GM13976 (cell line): ENCODE measurements at regions not wholly inside any gene's neighbourhood (a gene's known extent, or its start where the extent isn't known, plus 50 kb on each side); places are given as distances from the start of the nearest gene placed in this dataset.

Source experiments
- DNase-seq: peaks from one replicate; pipeline ENCODE4 v3.0.0; 2012; ENCODE audit warnings: low spot score
- in situ Hi-C: fragments of 300-500 bp; cut with MboI; formaldehyde crosslinking; loops from one replicate; pipeline ENCODE4 v1.12.0; 2022; ENCODE audit warnings: low sequenced_read_pairs, mixed read lengths, inconsistent platforms; ENCODE audit not compliant: unreplicated experiment
- TF ChIP-seq, protein P1 (sequence below): IDR thresholded peaks from 2 replicates; pipeline ENCODE4 v1.5.1; 2012; ENCODE audit warnings: borderline replicate concordance, mild to moderate bottlenecking; ENCODE audit not compliant: insufficient read depth; ENCODE audit errors: extremely low read depth, missing control alignments, control extremely low read depth

DNA sequence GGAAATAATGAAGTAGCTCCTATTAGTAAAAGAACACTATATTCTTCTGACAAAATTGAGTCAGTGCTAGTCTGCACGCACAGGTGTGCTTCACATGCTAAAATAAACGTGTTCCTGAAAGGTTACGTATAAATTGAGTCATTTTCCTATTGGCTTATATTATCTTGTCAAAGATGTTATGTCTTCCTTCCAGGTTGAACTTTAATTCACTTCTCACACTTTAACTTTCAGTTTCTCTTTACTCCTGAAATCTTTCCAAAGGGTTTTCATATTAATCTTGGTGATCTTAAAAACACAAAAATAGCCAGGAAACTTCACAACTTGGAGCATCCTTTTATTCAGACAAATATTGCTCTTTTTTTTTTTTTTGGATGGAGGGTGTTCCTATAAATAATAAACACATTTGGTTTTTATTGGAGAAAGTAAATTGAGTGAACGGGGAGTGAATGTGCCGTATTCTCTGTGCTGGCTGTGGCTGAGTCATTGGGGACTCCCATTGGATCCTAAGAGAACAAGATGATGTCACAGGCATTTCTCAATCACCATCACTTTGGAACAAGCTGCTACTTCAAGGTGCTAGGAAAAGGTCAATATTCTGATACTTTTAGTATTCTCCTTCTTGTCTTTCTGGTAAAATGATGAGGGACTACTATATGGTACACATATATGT, 150.2 kb upstream of the SPATS2L start:
- no peak for DNase-seq
- TF ChIP-seq, protein P1, sequence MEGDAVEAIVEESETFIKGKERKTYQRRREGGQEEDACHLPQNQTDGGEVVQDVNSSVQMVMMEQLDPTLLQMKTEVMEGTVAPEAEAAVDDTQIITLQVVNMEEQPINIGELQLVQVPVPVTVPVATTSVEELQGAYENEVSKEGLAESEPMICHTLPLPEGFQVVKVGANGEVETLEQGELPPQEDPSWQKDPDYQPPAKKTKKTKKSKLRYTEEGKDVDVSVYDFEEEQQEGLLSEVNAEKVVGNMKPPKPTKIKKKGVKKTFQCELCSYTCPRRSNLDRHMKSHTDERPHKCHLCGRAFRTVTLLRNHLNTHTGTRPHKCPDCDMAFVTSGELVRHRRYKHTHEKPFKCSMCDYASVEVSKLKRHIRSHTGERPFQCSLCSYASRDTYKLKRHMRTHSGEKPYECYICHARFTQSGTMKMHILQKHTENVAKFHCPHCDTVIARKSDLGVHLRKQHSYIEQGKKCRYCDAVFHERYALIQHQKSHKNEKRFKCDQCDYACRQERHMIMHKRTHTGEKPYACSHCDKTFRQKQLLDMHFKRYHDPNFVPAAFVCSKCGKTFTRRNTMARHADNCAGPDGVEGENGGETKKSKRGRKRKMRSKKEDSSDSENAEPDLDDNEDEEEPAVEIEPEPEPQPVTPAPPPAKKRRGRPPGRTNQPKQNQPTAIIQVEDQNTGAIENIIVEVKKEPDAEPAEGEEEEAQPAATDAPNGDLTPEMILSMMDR = no peak
- in situ Hi-C loops = no loop called here

DNA sequence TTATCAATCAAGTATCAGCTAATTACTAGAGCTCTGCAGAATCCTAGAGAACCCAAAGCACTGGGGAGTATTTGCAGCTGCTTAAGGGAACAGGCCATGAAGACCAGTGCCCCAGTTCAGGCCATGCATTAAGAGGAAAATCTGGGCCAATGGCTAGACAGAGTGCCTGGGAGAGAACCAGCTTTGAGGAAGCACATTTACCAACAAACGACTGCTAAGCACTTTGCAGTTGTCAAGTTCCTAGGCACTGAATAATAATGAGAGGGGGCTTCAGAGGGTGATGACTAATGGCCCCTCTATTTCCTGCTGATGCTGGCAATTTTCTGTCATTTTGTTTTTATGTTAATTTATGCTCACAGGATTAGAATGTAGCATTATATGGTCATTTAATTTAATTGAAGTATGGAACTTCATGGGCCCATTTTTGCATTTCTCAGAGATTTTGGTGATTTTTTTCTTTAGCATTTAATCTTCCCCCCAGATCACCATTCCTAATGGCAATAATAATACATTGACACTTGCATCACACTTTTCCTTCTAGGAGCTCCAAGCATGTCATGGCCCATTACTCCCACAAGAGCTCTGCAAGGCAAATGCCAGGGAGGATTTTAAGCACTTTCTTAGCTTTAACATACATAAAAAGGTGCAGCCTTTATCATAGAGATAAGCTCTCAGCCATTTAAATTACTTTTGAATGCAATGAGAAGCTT, 147.7 kb upstream of the SPATS2L start:
- no peak for DNase-seq
- TF ChIP-seq, protein P1 = no peak
- in situ Hi-C loops = no loop called here

DNA sequence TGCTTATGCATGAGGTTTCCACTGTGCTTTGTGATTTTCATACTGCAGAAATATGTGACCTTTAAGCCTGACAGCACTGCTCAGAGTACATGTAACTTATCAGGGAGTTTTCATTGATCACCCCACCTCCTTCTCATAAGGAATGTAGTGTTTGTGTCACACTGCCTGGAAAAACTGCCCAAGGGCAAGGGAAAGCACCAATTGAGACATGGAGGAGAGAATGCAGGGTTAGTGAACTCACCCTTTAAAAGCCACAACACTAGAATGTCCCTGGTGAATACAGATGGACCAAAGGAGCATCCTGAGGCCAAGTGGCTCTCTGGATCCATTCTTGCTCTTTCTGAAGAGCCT, 147.2 kb upstream of the SPATS2L start:
- no peak for DNase-seq
- in situ Hi-C loops = no loop called here
- TF ChIP-seq, protein P1 = no peak

DNA sequence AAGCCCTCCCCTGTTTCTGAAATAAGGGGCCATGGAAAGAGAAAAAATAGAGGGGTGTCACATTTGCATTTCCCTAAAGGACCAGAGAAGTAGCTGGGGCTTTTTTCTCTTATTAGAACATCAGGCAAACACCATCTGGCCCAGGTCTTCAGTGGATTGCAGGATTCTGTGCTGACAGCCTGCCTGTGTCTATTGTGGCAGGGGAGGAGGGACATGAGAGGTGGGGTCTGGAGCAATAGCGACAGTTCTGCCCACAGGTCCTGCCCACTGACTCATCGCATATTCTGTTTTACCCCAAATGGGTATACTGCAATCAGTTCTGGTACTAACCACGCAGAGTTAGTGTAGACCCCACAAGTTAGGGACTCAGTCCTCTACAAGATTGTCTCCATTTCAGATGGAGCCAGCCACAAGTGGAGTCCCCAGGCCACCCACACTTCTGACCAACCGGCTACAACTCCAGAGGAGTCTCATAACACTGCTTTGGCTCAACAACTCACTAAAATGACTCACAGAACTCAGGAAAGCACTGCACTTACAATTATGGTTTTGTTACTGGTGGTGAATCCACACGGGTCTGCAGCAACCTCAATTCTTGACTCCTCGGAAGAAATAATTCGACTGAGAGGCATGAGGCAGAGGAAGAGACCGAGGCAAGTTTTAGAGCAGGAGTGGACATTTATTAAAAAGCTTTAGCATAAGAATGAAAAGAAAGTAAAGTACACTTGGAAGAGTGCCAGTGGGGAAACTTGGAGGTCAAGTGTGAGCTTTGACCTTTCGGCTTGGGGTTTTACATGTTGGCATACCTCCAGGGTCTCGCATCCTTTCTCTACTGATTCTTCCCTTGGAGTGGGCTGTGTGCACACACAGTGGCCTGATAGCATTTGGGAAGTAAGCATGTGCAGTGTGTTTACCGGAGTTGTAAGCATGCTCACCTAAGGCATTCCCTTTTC, 146.4 kb upstream of the SPATS2L start:
- DNase-seq = no peak

DNA sequence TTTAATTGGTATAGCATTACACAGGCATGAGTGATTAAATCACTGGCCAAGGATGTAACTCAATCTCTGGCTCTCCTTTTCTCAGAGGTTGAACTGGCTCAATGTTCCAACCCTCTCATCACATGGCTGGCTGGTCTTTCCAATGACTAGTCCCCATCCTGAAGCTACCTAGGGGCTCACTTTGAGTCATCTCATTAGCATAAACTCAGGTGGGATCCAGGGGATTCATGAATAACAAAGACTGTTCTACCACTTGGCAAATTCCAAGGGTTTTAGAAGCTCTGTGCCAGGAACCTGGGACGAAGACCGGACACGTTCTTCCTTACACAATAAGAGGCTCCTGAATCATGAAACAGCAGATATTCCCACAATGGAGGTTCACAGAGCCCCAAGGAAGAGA, 145.0 kb upstream of the SPATS2L start:
- DNase-seq = no peak
- TF ChIP-seq, protein P1 = no peak

More for the DNA sequence above, 146.4 kb upstream of the SPATS2L start:
- TF ChIP-seq, protein P1 = no peak
- in situ Hi-C loops = no loop called here

DNA sequence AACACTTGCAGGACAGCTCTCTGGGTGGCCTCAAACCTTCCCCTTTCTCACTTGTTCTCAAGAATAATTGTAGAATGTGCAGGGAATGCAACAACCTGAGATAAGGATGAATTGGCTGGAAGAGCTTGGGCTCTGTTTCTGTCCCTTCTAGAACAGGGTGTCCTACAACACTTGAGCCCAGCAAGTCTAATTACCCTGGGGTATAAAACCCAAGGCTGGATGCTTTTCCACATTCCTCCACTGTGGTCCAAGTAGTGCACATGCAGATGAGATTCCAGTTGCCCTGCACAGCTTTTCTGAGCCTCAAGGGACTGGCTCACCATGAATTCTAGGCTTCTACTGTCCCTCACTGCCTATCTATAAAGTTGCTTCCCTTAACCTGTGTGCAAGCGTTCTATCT, 140.8 kb upstream of the SPATS2L start:
- in situ Hi-C loops = no loop called here
- TF ChIP-seq, protein P1 = no peak
- DNase-seq = no peak

More for the DNA sequence above, 145.0 kb upstream of the SPATS2L start:
- in situ Hi-C loops = no loop called here
